ENCODE measurements at regions not wholly inside any gene's neighbourhood (a gene's known extent, or its start where the extent isn't known, plus 50 kb on each side); places are given as distances from the start of the nearest gene placed in this dataset.

GRCh38 chr2:83394134-83394904 lies 1064.8 kb downstream of the SUCLG1 start:
- H3K79me2 ChIP-seq: no peaks in the 10 kb centered on the region
- H3K27me3 ChIP-seq: no peaks in the 10 kb centered on the region
- no peaks in the 10 kb centered on the region for H3K36me3 ChIP-seq (replicated peaks; ENCODE audit: insufficient read depth, low read depth)
- 75% methylated on average over 3 of the region's 3 CpGs for WGBS (ENCODE audit: low lambda C conversion rate, missing lambda C conversion rate)
- DNase-seq (ENCODE audit: low spot score): no peak
- H3K27ac ChIP-seq: no peak overlapping the region
- no peak overlapping the region for H2AFZ ChIP-seq
- no peaks in the 10 kb centered on the region for H4K20me1 ChIP-seq (ENCODE audit: insufficient read depth, poor library complexity, severe bottlenecking)
- no peak for TF ChIP-seq CTCF (IDR thresholded peaks at IDR 0.05; ENCODE audit: poor library complexity)
- H3K9me3 ChIP-seq (ENCODE audit: low read depth): no peaks in the 10 kb centered on the region
- H3K4me1 ChIP-seq (ENCODE audit: insufficient read depth): no peaks in the 10 kb centered on the region
- H3K4me2 ChIP-seq: no peak overlapping the region
- H3K4me3 ChIP-seq: no peak overlapping the region
- no peaks in the 10 kb centered on the region for H3K9me2 ChIP-seq (replicated peaks; ENCODE audit: insufficient read depth)

GRCh38 chr2:83388804-83389203 lies 1070.3 kb downstream of the SUCLG1 start:
- H3K4me2 ChIP-seq: no peak overlapping the region
- no peak overlapping the region for H3K27ac ChIP-seq
- 83% methylated on average over 1 of the region's 1 CpG for WGBS (ENCODE audit: low lambda C conversion rate, missing lambda C conversion rate)
- no peaks in the 10 kb centered on the region for H3K27me3 ChIP-seq
- no peak overlapping the region for H3K4me3 ChIP-seq
- no peaks in the 10 kb centered on the region for H3K36me3 ChIP-seq (replicated peaks; ENCODE audit: insufficient read depth, low read depth)
- TF ChIP-seq CTCF (IDR thresholded peaks at IDR 0.05; ENCODE audit: poor library complexity) (no peak), EZH2 (IDR thresholded peaks at IDR 0.05; ENCODE audit: borderline replicate concordance) (no peak), EZH2phosphoT487 (IDR thresholded peaks at IDR 0.05; ENCODE audit: low read depth, severe bottlenecking, unreplicated experiment) (no peak)
- no peak for DNase-seq (ENCODE audit: low spot score)
- H2AFZ ChIP-seq: no peak overlapping the region
- H3K9me3 ChIP-seq (ENCODE audit: low read depth): no peaks in the 10 kb centered on the region
- no peaks in the 10 kb centered on the region for H4K20me1 ChIP-seq (ENCODE audit: insufficient read depth, poor library complexity, severe bottlenecking)
- H3K9me2 ChIP-seq (replicated peaks; ENCODE audit: insufficient read depth): no peaks in the 10 kb centered on the region
- no peaks in the 10 kb centered on the region for H3K4me1 ChIP-seq (ENCODE audit: insufficient read depth)
- H3K79me2 ChIP-seq: no peaks in the 10 kb centered on the region

GRCh38 chr2:83386549-83386948 lies 1072.5 kb downstream of the SUCLG1 start:
- no peak overlapping the region for H3K4me3 ChIP-seq
- no peaks in the 10 kb centered on the region for H3K9me2 ChIP-seq (replicated peaks; ENCODE audit: insufficient read depth)
- H3K79me2 ChIP-seq: no peaks in the 10 kb centered on the region
- no peak overlapping the region for H3K4me2 ChIP-seq
- H2AFZ ChIP-seq: no peak overlapping the region
- H3K9me3 ChIP-seq (ENCODE audit: low read depth): no peaks in the 10 kb centered on the region
- no peak for DNase-seq (ENCODE audit: low spot score)
- no peak overlapping the region for H3K27ac ChIP-seq
- no peaks in the 10 kb centered on the region for H4K20me1 ChIP-seq (ENCODE audit: insufficient read depth, poor library complexity, severe bottlenecking)
- no peaks in the 10 kb centered on the region for H3K4me1 ChIP-seq (ENCODE audit: insufficient read depth)
- H3K27me3 ChIP-seq: no peaks in the 10 kb centered on the region
- no peaks in the 10 kb centered on the region for H3K36me3 ChIP-seq (replicated peaks; ENCODE audit: insufficient read depth, low read depth)
- WGBS (ENCODE audit: low lambda C conversion rate, missing lambda C conversion rate): 75% methylated on average over 1 of the region's 1 CpG
- TF ChIP-seq EZH2phosphoT487 (IDR thresholded peaks at IDR 0.05; ENCODE audit: low read depth, severe bottlenecking, unreplicated experiment) (no peak), CTCF (IDR thresholded peaks at IDR 0.05; ENCODE audit: poor library complexity) (no peak), EZH2 (IDR thresholded peaks at IDR 0.05; ENCODE audit: borderline replicate concordance) (no peak)

GRCh38 chr2:83378921-83379320 lies 1080.2 kb downstream of the SUCLG1 start:
- no peak overlapping the region for H3K4me2 ChIP-seq
- H4K20me1 ChIP-seq (ENCODE audit: insufficient read depth, poor library complexity, severe bottlenecking): no peaks in the 10 kb centered on the region
- no peak overlapping the region for H3K27ac ChIP-seq
- no peaks in the 10 kb centered on the region for H3K79me2 ChIP-seq
- H3K4me1 ChIP-seq (ENCODE audit: insufficient read depth): no peaks in the 10 kb centered on the region
- no peak for DNase-seq (ENCODE audit: low spot score)
- no peaks in the 10 kb centered on the region for H3K36me3 ChIP-seq (replicated peaks; ENCODE audit: insufficient read depth, low read depth)
- no peak overlapping the region for H3K4me3 ChIP-seq
- H2AFZ ChIP-seq: no peak overlapping the region
- no peaks in the 10 kb centered on the region for H3K27me3 ChIP-seq
- TF ChIP-seq CTCF (IDR thresholded peaks at IDR 0.05; ENCODE audit: poor library complexity) (no peak), EZH2 (IDR thresholded peaks at IDR 0.05; ENCODE audit: borderline replicate concordance) (no peak), EZH2phosphoT487 (IDR thresholded peaks at IDR 0.05; ENCODE audit: low read depth, severe bottlenecking, unreplicated experiment) (no peak)
- H3K9me2 ChIP-seq (replicated peaks; ENCODE audit: insufficient read depth): no peaks in the 10 kb centered on the region
- no peaks in the 10 kb centered on the region for H3K9me3 ChIP-seq (ENCODE audit: low read depth)
